Urothelium cell line (cell line): ENCODE measurements at regions not wholly inside any gene's neighbourhood (a gene's known extent, or its start where the extent isn't known, plus 50 kb on each side); places are given as distances from the start of the nearest gene placed in this dataset.
A peak's percentile ranks its signal among the peaks of the same experiment; 100 is the strongest.

Experiments
- DNase-seq: peaks from one replicate; pipeline ENCODE4 v3.0.0; 2011; ENCODE audit warnings: low spot score, mixed read lengths
- FAIRE-seq: peaks from 2 replicates; lab custom pipeline; 2011; peaks lifted over from hg19 to GRCh38; lab: Jason Lieb, UNC

GRCh38 chr1:115428256-115428655 lies 90.2 kb upstream of the NGF start:
- DNase-seq (no peak), FAIRE-seq (no peak)

GRCh38 chr1:115426956-115427355 lies 88.9 kb upstream of the NGF start:
- DNase-seq (no peak), FAIRE-seq (no peak)

DNA sequence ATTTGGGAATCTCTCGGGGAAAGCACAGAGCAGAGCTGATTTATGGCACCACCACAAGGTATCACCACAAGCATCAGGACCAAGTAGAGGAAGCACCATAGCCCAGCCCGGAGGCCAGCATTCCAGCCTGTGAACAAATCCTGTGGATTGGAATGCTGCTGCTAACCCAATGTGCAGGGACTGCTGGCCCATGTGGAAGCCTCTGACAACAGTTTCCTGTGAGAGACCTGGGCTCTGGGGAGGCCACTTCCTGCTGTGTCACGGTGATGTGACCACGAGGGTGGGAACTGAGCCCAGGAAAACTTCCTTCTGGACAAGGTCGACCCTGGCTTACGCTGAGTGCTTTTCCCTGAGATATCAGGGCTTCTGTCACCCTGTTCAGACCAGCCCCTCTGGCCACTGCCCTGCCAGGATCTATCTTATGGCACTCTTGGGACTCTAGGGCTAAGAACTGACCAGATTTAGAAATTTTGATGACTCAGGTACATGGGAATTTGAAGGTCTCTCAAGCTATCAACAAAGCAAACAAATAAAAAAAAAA lies 88.3 kb upstream of the NGF start:
- no peak for FAIRE-seq
- peak; percentile 72 for DNase-seq

GRCh38 chr1:115425442-115425841 lies 87.4 kb upstream of the NGF start:
- DNase-seq (no peak), FAIRE-seq (no peak)

- FAIRE-seq (no peak), DNase-seq (no peak)
These were observed 85.7 kb upstream of the NGF start for GRCh38 chr1:115423776-115424175.

DNA sequence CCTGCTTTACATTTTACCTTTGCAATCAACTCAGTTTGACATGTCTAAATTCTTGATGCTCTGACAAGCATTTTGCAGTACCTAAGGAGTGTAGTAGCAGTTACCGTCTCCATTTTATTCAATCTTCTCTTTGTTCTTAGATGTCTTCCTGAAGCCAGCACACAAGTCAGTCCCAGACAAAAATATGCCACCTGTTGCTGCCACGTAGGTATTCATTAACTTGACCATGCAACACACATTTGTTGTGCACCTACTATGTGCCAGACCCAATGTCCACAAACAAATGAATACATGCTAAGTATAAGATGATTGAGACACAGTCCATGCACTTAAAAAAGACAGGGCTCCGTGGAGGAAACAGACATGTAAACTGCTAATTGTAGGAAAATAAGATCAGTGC lies 81.5 kb upstream of the NGF start:
- peak; percentile 56 for FAIRE-seq
- DNase-seq: no peak

DNA sequence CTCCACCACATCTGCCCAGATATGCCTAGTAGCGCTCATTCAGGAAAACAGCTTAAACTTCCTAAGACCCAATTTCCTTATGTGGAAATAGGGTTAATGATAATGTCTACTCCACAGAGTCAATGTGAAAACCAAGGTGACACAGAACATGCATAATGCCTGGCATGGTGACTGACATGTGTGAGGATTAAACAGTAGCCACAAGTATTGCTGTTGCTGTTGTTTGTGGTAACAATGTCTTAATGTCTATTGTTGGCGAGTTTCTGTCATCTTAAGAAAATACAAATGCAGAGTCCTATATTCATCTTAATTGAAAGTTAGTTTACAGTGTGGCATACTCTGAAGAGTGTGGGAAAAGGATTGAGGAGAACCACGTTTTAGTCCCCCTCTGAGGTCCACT lies 75.6 kb upstream of the NGF start:
- FAIRE-seq (no peak), DNase-seq (no peak)

DNA sequence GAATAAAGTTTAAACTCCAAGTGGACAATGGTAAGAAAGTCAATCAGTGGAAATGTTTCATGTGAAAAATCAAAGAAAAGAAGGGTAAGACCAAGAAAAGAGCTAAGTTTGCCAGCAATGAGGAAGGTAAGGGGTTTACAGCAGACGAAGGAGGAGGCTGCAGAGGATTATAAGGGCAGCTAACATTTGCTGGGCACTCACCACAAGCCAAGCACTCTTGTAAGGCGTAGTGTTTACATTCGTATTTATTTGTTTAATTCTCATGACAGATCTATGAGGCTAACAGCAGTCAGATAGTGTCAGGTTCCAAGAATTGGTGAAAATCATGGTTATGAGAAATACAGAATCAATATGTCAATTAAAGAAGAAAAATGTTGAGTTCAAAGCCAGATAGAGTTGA lies 75.2 kb upstream of the NGF start:
- FAIRE-seq: no peak
- DNase-seq: no peak

GRCh38 chr1:115412733-115413132 lies 74.7 kb upstream of the NGF start:
- FAIRE-seq (no peak), DNase-seq (no peak)

DNA sequence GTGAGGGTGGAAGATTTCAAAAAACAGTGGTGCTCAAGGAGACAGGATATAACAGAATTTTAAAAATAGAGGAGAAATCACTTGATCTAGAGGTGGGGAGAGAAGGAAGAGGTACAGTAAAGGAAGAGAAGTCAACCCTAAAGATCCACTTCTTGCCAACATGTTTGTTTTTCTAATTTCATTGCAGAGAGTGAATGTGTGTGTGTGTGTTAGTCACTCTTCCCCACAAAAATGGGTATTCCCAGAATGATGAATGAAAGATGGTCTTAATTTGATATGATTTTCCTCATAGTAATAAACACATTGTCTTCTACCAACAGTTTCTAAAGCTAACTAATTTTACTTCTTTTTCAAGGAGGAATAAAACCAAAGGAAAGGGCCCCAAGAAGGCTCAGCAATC lies 74.2 kb upstream of the NGF start:
- FAIRE-seq: no peak
- DNase-seq: no peak

DNA sequence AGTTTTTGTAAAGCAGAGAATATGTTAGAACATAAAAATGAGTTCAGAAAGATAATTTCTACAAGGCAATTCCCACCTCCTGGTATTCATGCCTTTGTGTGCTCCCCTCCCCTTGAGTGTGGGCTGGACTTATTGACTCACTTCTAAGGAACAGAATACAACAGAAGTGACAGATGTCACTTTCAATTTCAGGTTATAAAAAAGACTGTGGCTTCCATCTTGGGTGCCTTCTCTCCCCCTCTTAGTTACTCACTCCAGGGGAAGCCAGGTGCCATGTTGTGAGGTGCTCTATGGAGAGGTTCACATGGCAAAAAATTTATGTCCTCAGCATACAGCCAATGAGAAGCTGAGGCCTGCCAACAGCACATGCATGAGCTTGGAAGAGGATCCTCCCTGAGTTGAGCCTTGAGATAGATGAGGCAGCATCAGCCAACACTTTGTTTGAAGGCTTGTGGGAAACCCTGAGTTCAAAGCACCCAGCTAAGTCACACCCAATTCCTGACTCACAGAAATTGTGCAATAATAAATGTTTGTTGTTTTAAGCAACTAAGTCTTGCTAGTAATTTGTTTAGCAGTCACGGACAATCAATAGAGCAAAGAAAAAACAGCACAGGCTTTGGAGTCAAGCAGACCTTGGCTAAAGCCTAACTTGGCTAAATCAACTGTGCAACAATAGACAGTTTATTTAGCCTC lies 73.5 kb upstream of the NGF start:
- no peak for DNase-seq

GRCh38 chr1:115409094-115410015 lies 71.3 kb upstream of the NGF start:
- DNase-seq: no peak
- no peak for FAIRE-seq

More for the DNA sequence above, 73.5 kb upstream of the NGF start:
- no peak for FAIRE-seq

- FAIRE-seq (no peak), DNase-seq (no peak)
These were observed 70.5 kb upstream of the NGF start for GRCh38 chr1:115408533-115408932.

GRCh38 chr1:115404911-115405310 lies 66.9 kb upstream of the NGF start:
- no peak for FAIRE-seq
- DNase-seq: no peak

- no peak for DNase-seq
- FAIRE-seq: peak; percentile 37
These were observed 64.7 kb upstream of the NGF start for GRCh38 chr1:115402753-115403184.

- DNase-seq (no peak), FAIRE-seq (no peak)
These were observed 63.6 kb upstream of the NGF start for GRCh38 chr1:115401676-115402075.

DNA sequence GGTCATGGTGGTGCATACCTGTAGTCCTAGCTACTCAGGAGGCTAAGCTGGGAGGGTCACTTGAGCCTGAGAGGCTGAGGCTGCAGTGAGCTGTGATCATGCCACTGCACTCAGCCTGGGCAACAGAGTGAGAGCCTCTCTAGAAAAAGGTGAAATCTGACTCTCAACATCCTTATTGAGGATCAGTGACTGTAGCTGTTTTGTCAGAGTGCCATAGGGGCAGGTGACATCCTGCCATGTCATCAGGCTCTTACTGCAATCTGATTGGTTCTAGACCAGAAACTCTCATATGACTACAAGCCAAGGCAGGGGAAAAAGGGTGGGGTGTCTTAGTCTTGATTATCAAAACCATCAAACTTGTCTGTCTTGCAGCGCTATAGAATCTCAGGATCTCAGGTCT lies 62.8 kb upstream of the NGF start:
- FAIRE-seq (no peak), DNase-seq (no peak)

DNA sequence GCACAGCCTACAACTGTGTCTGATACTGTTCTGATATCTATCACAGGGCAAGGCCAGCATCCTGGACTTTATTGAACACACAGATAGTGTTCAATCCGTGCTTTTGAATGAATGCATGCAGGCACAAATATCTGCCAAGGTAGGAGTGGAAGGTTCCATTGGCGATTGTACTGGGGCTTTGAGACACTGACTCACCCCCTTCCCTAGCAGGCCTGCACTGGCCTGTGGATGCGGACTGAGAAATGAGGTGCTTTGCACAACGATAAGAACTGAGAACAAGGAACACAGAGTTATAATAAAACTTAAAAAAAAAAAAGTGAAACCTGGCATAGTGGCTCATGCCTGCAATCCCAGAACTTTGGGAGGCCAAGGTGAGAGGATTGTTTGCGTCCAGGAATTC lies 62.4 kb upstream of the NGF start:
- peak; percentile 9 for FAIRE-seq
- DNase-seq: no peak

- no peak for DNase-seq
These were observed 60.7 kb upstream of the NGF start for GRCh38 chr1:115398745-115399144.

More at GRCh38 chr1:115398745-115399144, 60.7 kb upstream of the NGF start:
- FAIRE-seq: no peak
